Erythroblast (primary cell): ENCODE measurements at regions not wholly inside any gene's neighbourhood (a gene's known extent, or its start where the extent isn't known, plus 50 kb on each side); places are given as distances from the start of the nearest gene placed in this dataset.

Experiments
- DNase-seq, 2 experiments: peaks; one replicate each; lab custom pipeline; 2025; lab: John Stamatoyannopoulos, UW
- GATA1 ChIP-seq: IDR thresholded peaks from 2 replicates; pipeline ENCODE4 v1.6.1; 2011; ENCODE audit warnings: low read depth, mild to moderate bottlenecking, control low read depth, low read length, moderate library complexity
- POLR2A ChIP-seq: IDR thresholded peaks from 2 replicates; pipeline ENCODE4 v1.6.1; 2011; ENCODE audit warnings: mild to moderate bottlenecking, low read length

DNA sequence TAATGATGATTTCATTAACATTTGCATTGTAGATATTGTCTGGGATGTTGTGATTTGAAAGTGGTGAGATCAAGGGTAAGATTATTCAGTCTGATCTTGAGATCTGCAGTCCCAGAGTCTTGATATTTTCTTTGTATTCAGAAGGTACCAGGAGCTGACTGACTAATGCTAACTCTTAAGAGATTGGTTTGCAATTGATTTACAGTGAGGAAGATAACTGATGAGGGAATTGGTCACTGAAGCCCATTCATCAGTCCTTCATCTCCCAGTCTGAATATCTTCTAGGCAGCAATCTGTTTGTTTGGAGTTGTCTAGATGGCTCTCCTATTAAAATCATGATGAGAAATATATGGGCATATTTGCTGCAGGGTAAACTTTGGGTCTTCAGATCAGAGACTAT lies 473.7 kb downstream of the ARL4A start:
- DNase-seq = no peak
- no peak for TF ChIP-seq GATA1

DNA sequence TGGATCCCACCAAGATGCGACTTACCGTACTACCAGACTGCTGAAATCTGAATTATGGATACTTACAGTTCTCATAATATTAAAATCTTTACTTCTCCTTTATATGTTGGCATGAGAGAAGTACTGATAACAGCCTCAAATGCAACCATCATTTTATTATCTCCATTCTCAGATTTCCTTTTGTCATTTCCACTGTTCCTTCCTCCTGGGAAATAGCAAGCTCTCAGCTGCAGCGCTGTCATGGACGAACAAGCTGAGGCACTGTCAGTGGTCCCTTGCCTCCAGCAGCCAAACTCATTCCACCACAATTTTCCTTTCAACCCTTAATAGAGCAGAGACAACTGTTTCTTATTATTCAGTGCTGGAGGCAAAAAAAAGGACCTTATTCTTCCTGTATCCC lies 478.4 kb downstream of the ARL4A start:
- TF ChIP-seq GATA1 (no peak), POLR2A (no peak)
- DNase-seq = no peak

DNA sequence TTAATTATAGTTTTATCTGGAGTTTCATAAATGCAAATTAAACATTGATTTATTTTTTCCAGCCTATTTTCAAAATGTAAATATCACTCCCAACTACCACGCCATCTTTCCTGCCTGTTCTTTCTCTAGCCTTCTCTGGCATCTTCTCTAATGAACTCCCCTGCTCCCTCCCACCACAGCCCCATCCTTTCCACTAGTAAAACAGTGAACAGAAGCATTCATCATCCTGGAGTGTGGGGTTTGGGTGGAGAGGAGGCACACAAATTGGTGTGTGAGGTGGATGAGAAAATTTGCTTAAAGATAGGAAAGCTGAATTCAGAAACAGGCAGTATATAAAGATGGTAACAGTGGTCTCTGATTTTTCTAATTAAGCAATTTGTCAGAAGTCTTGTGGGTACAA lies 479.4 kb downstream of the ARL4A start:
- TF ChIP-seq GATA1 (no peak), POLR2A (no peak)
- DNase-seq = no peak

DNA sequence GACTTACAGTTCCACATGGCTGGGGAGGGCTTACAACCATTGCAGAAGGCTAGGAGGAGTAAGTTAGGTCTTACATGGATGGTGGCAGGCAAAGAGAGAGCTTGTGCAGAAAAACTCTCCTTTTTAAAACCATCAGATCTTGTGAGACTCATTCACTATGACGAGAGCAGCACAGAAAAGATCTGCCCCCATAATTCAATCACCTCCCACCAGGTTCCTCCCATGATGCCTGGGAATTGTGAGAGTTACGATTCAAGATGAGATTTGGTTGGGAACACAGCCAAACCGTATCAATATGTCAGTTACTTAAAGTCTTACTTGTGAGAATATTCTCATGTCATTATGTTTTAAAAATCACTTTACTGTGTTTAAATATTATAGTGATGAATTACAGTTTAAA lies 481.9 kb downstream of the ARL4A start:
- TF ChIP-seq GATA1 (no peak), POLR2A (no peak)
- no peak for DNase-seq

DNA sequence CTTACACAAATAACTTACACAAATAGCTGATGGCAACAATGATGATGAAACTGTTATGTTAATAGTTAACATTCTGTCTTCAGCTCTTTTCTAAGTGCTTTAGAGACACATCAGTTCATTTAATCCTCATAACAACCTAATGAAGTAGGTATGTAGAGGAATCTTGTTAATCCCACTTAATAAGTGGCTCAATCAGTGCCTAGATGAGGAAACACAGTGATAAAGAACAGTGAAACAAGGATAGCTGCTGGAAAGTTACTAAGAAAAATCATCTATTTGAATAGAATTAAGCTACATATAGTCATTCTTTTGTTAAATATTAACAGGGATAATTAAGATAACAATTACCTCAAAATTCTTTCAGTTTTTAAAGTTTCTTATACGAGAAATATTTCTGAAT lies 487.6 kb downstream of the ARL4A start:
- DNase-seq = no peak
- TF ChIP-seq POLR2A (no peak), GATA1 (no peak)

DNA sequence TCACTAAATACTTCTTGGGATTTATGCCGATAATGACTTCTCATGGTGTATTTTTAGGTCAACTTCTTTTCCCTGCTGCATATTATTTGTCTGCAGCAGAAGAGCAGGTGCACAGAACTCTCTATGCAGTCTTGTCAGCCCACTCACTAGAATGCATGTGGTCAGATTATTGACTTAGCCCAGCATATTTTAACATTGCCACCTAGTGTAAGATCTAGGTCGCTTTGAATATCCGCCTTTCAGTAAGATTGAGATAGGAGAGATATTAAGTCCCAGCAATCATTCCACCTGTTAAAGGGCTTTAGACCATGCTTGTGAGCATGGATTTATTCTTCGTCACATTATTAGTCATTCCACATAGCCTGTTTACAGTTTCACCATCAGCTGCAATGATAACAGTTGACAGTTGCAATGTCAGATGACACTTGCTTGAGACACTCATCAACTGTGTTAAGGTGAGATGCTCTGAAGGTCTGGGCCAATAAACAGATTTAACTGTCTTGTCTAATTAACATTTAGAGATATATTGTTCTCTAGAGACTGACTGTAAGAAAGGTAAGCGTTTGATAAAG lies 491.7 kb downstream of the ARL4A start:
- DNase-seq = peak; percentile 22 to 57

DNA sequence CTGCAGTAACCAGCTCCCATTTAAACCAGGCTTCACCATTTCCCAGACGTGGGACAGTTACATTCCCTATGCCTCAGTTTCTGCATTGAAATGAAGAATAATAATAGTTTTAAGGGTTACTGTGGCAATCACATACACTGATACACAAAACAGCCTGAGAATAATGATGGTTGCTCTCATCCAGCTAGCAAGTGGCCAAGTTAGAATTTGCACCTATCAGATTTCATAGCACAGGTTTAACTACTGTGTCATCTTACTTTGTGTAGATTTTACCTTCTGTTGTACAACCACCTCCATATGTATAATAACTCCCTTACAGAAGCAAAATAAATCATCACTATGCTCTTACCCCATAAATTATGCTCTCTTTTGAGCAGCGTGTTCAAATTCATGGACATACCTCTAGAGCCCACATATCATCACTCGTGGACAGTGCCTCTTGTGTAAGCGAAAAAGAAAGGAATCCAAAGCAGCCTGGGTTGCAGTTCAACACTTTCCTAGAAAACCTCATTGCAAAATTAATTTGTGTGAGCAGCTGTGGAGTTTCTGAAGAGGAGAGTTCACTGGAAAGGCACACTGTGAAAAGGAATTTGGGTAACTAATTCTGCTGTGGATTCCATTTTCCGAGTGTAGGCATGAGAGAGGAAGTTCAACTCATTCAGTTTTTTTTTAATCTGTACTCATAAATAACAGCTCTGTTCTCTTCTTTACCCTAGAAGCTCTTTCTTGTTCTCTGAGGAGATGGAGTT lies 492.5 kb downstream of the ARL4A start:
- TF ChIP-seq POLR2A = no peak
- TF ChIP-seq GATA1 = no peak
- DNase-seq = no peak

More for the DNA sequence above, 491.7 kb downstream of the ARL4A start:
- TF ChIP-seq POLR2A = no peak
- TF ChIP-seq GATA1 = no peak

DNA sequence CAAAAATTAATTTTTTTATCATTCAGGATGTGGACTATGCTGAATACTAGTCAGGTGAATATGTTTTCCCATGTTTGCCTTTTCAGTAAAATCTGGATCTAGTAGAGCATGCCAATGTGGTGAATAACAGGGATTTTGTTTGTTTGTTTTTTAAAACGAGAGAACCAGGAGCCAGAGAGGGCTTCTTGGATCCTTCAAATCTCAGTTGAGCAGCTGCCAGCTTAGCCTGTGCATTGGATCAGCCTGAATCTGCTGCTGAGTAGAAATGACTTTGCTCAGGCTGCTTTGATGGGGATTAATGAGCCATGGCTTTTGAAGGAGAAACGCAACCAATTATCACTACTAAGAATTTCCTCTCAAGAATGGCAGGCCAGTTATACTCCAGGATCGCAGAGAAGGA lies 493.8 kb downstream of the ARL4A start:
- DNase-seq = no peak
- TF ChIP-seq POLR2A (no peak), GATA1 (no peak)

DNA sequence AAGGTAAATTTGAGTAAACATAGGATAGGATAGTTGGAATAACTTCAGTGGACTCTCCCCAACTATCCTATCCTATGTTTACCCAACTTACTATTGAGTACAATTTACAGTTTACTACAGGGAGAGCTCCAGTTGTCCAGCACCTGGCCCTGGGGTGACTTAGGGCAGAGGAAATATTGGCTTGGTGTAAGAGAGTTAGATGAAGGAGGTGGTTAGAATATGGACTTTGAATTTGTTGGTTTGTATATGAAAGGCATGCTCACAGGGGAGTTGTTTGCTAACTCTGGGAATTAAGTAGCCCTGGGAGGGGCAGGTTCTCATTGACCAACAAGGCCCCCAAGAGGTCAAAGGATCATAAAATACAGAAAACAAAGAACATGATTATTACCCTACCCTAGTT lies 497.7 kb downstream of the ARL4A start:
- TF ChIP-seq POLR2A (no peak), GATA1 (no peak)

DNA sequence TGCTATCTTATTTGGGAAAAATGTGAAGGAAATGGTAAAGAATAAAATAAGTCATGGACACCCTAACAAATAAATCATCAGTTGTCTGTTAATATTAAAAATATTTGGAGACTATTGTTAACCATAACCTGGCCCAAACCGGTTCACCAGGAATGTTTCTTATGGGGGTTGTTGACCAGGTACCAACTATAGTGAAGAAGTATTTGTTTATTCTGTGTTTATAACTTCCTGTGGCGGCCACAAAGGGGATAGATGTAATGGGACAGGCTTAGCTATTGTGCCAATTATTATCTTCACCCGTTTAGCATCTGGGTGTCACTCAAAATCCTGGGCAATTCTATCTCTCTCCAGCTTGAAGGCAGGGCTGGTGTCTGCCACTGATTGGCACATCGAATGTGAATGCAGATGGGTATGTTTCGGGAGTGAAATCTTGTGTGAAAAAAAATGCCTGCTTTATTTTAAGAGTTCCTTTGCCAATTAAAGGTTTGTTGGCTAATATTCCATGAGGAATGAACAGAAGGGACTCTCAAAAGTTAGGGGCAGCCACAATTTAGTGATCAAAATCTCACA lies 500.9 kb downstream of the ARL4A start:
- TF ChIP-seq POLR2A = no peak
- TF ChIP-seq GATA1 = no peak

More for the DNA sequence above, 497.7 kb downstream of the ARL4A start:
- no peak for DNase-seq

DNA sequence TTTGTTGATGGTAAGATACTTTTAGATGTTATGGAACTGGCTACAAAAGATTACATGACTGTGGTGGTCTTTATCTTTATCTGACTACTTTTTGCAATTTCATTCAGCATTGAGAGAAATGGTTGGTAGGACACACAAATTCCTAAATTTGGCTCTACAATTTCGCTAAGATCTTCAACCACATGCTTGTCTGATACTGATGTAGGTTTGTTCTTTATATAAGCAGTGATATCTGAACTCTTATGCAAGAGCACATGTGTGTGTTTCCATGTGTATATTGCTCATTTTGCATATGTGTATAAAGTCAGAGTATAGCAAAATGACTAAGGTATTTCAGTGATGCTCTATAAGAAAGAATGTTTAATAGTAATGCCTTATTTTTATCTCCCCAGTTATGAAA lies 501.5 kb downstream of the ARL4A start:
- no peak for DNase-seq
- no peak for TF ChIP-seq GATA1
- TF ChIP-seq POLR2A = no peak

More for the DNA sequence above, 500.9 kb downstream of the ARL4A start:
- no peak for DNase-seq

DNA sequence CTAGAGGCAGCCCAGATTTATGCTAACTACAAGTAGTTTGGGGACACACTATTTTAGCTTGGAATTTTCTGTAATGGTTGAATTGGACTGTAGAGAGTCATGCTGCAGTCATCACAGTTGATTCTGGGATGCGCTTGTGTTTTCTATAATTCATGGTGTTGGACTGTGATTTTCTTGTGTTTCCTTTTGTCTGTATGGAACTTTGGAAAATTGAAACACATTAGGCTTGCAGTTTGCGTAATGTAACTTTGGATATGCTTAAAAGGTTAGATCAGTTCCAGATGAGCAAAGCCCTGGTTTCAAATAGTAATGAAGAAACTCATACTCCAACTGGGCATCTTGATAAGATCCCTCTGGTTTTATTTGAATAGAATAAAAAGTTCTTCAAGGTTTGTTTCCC lies 502.2 kb downstream of the ARL4A start:
- TF ChIP-seq POLR2A (no peak), GATA1 (no peak)
- no peak for DNase-seq

DNA sequence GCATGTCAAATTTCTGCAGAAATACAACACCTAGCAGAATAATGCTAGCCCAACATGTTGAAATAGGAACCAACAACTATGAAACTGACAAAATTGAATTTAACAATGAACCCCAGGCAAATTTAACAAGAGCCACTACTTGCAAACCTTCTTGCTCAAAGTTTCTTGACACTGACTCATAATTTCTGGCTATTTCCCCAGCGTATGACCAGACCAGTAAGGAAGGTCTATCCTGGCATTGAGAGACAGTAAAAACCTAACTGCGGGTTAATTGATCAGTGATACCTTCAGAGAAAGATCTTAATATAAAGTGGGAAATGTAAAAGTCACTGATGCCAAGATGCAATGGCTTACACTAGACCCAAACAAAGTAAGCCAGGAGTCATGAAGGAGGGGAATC lies 510.1 kb downstream of the ARL4A start:
- DNase-seq = no peak
- TF ChIP-seq POLR2A = no peak
- TF ChIP-seq GATA1 = no peak

DNA sequence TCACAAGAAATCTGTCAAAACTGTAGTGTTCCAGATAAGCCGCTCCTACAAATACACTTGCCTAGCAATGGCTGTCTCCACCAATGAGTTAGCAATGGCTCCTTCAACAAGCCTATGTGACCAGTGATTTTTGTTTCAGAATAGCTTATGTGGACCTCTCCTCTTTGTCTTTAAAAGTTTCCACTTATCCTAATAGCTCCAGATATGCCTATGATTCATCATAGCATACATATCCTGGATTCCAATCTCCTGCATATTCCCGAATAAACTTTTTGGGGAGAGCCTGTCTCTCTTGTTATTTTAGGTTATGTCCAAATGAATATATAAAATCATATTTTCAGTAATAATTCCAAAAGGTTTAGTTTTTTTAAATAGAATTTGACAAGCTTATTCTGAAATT lies 510.6 kb downstream of the ARL4A start:
- no peak for DNase-seq
- TF ChIP-seq GATA1 (no peak), POLR2A (no peak)
